ENCODE measurements at regions not wholly inside any gene's neighbourhood (a gene's known extent, or its start where the extent isn't known, plus 50 kb on each side); places are given as distances from the start of the nearest gene placed in this dataset.

DNA sequence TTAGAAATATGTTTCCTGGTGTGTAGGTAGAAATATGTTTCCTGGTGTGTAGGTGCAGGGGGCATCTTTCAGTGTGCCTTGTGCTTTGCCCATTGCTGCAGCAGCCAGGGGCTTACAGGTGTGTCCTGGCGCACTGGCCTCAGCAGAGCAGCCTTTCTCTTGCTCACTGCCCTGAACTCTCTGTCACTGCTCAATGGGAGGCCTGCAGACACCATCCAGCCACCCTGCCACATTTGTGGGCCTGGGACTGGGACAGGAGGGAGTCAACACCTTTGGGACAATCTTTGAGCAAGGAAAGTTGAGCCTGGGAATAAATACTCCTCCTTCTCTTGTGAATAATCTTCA is 62.4 kb upstream of the RBM24 start:
- H3K9ac ChIP-seq (ENCODE audit: low read length): no peak overlapping the region
- H3K9me3 ChIP-seq (ENCODE audit: low read length): no peaks in the 10 kb centered on the region
- no peak overlapping the region for H2AFZ ChIP-seq (ENCODE audit: low read depth, low read length)
- no peaks in the 10 kb centered on the region for H3K9me2 ChIP-seq (ENCODE audit: insufficient read depth, low read length)
- no peak overlapping the region for H3K4me2 ChIP-seq (ENCODE audit: low read length)
- H3K4me3 ChIP-seq (ENCODE audit: low read length): no peak overlapping the region
- no peak for TF ChIP-seq POLR2AphosphoS5 (IDR thresholded peaks at IDR 0.05)
- TF ChIP-seq TAF1 (IDR thresholded peaks at IDR 0.05; ENCODE audit: low read depth): no peak
- no peak for TF ChIP-seq MXI1 (conservative IDR thresholded peaks at IDR 0.05; ENCODE audit: poor library complexity, severe bottlenecking)
- TF ChIP-seq, protein P1, sequence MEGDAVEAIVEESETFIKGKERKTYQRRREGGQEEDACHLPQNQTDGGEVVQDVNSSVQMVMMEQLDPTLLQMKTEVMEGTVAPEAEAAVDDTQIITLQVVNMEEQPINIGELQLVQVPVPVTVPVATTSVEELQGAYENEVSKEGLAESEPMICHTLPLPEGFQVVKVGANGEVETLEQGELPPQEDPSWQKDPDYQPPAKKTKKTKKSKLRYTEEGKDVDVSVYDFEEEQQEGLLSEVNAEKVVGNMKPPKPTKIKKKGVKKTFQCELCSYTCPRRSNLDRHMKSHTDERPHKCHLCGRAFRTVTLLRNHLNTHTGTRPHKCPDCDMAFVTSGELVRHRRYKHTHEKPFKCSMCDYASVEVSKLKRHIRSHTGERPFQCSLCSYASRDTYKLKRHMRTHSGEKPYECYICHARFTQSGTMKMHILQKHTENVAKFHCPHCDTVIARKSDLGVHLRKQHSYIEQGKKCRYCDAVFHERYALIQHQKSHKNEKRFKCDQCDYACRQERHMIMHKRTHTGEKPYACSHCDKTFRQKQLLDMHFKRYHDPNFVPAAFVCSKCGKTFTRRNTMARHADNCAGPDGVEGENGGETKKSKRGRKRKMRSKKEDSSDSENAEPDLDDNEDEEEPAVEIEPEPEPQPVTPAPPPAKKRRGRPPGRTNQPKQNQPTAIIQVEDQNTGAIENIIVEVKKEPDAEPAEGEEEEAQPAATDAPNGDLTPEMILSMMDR (IDR thresholded peaks at IDR 0.05; ENCODE audit: poor library complexity, severe bottlenecking): no peak
- TF ChIP-seq, protein P2, sequence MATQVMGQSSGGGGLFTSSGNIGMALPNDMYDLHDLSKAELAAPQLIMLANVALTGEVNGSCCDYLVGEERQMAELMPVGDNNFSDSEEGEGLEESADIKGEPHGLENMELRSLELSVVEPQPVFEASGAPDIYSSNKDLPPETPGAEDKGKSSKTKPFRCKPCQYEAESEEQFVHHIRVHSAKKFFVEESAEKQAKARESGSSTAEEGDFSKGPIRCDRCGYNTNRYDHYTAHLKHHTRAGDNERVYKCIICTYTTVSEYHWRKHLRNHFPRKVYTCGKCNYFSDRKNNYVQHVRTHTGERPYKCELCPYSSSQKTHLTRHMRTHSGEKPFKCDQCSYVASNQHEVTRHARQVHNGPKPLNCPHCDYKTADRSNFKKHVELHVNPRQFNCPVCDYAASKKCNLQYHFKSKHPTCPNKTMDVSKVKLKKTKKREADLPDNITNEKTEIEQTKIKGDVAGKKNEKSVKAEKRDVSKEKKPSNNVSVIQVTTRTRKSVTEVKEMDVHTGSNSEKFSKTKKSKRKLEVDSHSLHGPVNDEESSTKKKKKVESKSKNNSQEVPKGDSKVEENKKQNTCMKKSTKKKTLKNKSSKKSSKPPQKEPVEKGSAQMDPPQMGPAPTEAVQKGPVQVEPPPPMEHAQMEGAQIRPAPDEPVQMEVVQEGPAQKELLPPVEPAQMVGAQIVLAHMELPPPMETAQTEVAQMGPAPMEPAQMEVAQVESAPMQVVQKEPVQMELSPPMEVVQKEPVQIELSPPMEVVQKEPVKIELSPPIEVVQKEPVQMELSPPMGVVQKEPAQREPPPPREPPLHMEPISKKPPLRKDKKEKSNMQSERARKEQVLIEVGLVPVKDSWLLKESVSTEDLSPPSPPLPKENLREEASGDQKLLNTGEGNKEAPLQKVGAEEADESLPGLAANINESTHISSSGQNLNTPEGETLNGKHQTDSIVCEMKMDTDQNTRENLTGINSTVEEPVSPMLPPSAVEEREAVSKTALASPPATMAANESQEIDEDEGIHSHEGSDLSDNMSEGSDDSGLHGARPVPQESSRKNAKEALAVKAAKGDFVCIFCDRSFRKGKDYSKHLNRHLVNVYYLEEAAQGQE (IDR thresholded peaks at IDR 0.05; ENCODE audit: borderline replicate concordance): no peak
- TF ChIP-seq EZH2 (IDR thresholded peaks at IDR 0.05; ENCODE audit: borderline replicate concordance, insufficient read depth, low read length, poor library complexity, severe bottlenecking): no peak
- TF ChIP-seq EP300 (conservative IDR thresholded peaks at IDR 0.05; ENCODE audit: poor library complexity, severe bottlenecking): no peak
- TF ChIP-seq SMC3 (conservative IDR thresholded peaks at IDR 0.05; ENCODE audit: poor library complexity): no peak
- TF ChIP-seq RAD21 (conservative IDR thresholded peaks at IDR 0.05): no peak
- no peaks in the 10 kb centered on the region for H3K36me3 ChIP-seq (ENCODE audit: insufficient read depth, low read length)
- H4K20me1 ChIP-seq (ENCODE audit: insufficient read depth): no peaks in the 10 kb centered on the region
- H3K27ac ChIP-seq (ENCODE audit: low read length): no peak overlapping the region
- H3K27me3 ChIP-seq (ENCODE audit: insufficient read depth, low read depth, low read length): no peaks in the 10 kb centered on the region
- no peaks in the 10 kb centered on the region for H3F3A ChIP-seq (ENCODE audit: insufficient read depth, low read length, poor library complexity, severe bottlenecking)
- H3K79me2 ChIP-seq (replicated peaks; ENCODE audit: insufficient read depth, low read length): no peaks in the 10 kb centered on the region

DNA sequence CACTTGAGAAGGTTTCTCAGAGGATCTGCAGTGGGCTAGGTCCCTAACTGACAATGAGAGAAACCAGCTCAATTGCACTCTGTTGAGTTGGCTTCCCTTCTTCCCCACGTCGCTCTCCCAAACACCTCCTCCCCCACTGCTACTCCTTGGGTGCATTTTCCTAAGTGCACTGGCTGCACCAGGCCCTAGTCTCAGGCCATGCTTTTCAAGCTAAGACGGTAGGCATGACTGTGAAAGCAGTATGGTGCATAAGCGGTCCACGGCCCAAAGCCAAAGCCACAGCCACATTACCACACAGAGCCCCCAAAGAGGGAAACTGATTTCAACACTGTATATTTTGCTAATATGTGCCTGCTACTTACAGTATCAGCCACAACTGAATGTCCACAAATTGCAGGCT is 62.1 kb upstream of the RBM24 start:
- H3K9ac ChIP-seq (ENCODE audit: low read length): no peak overlapping the region
- H3K9me2 ChIP-seq (ENCODE audit: insufficient read depth, low read length): no peaks in the 10 kb centered on the region
- no peak overlapping the region for H3K4me2 ChIP-seq (ENCODE audit: low read length)
- no peaks in the 10 kb centered on the region for H3K9me3 ChIP-seq (ENCODE audit: low read length)
- TF ChIP-seq TAF1 (IDR thresholded peaks at IDR 0.05; ENCODE audit: low read depth) (no peak), MXI1 (conservative IDR thresholded peaks at IDR 0.05; ENCODE audit: poor library complexity, severe bottlenecking) (no peak), EZH2 (IDR thresholded peaks at IDR 0.05; ENCODE audit: borderline replicate concordance, insufficient read depth, low read length, poor library complexity, severe bottlenecking) (no peak)
- TF ChIP-seq, protein P2 (IDR thresholded peaks at IDR 0.05; ENCODE audit: borderline replicate concordance): no peak
- H2AFZ ChIP-seq (ENCODE audit: low read depth, low read length): no peak overlapping the region
- H3K27ac ChIP-seq (ENCODE audit: low read length): no peak overlapping the region
- H3K27me3 ChIP-seq (ENCODE audit: insufficient read depth, low read depth, low read length): no peaks in the 10 kb centered on the region
- no peaks in the 10 kb centered on the region for H3K79me2 ChIP-seq (replicated peaks; ENCODE audit: insufficient read depth, low read length)
- H3K4me3 ChIP-seq (ENCODE audit: low read length): no peak overlapping the region
- H3K36me3 ChIP-seq (ENCODE audit: insufficient read depth, low read length): no peaks in the 10 kb centered on the region
- H3F3A ChIP-seq (ENCODE audit: insufficient read depth, low read length, poor library complexity, severe bottlenecking): no peaks in the 10 kb centered on the region
- H4K20me1 ChIP-seq (ENCODE audit: insufficient read depth): no peaks in the 10 kb centered on the region
